ENCODE measurements at regions not wholly inside any gene's neighbourhood (a gene's known extent, or its start where the extent isn't known, plus 50 kb on each side); places are given as distances from the start of the nearest gene placed in this dataset.

- no TSS peak for BruUV-seq (replicated peaks)
- FAIRE-seq = no peak
These were observed 113.3 kb upstream of the PRPS1L1 start for GRCh38 chr7:18140943-18141342.

More at GRCh38 chr7:18140943-18141342, 113.3 kb upstream of the PRPS1L1 start:
- H3K4me3 ChIP-seq (replicated peaks in 1 of 3; ENCODE audit: insufficient read depth in 1 of 3, low read depth in 1 of 3, low read length in 3 of 3) = no peak overlapping the region
- no peaks in the 10 kb centered on the region for H3K36me3 ChIP-seq (ENCODE audit: control insufficient read depth in 2 of 2, extremely low read depth in 1 of 2, insufficient read depth in 2 of 2, low read length in 2 of 2)
- H3K27ac ChIP-seq (ENCODE audit: insufficient read depth, low read depth, low read length) = no peak overlapping the region
- no peak for DNase-seq (ENCODE audit: low read depth, low spot score)
- no peak overlapping the region for H3K4me2 ChIP-seq (ENCODE audit: insufficient read depth, low read length)
- H3K9ac ChIP-seq (replicated peaks; ENCODE audit: extremely low read depth, insufficient read depth, low read length) = no peak overlapping the region
- H2AFZ ChIP-seq (ENCODE audit: low read depth, low read length) = no peak overlapping the region
- TF ChIP-seq GATA2 (IDR thresholded peaks at IDR 0.05; ENCODE audit: insufficient read depth, insufficient read length, low read depth, low read length) (no peak), MYC (IDR thresholded peaks at IDR 0.05; ENCODE audit: low read depth, low read length) (no peak), POLR2A (IDR thresholded peaks at IDR 0.05; ENCODE audit: low read depth, low read length) (no peak), FOS (IDR thresholded peaks at IDR 0.05; ENCODE audit: borderline replicate concordance, insufficient read depth, low read length) (no peak), CTCF (IDR thresholded peaks at IDR 0.05; ENCODE audit: extremely low read depth in 1 of 2, insufficient read depth in 1 of 2, low read depth in 1 of 2, low read length in 2 of 2) (no peak), POLR2AphosphoS5 (IDR thresholded peaks at IDR 0.05; ENCODE audit: insufficient read depth, low read depth, low read length) (no peak), JUN (IDR thresholded peaks at IDR 0.05; ENCODE audit: borderline replicate concordance, insufficient read depth, insufficient read length, low read depth) (no peak), EZH2 (IDR thresholded peaks at IDR 0.05; ENCODE audit: borderline replicate concordance, low read depth, low read length, severe bottlenecking) (no peak)
- TF ChIP-seq, protein P1, sequence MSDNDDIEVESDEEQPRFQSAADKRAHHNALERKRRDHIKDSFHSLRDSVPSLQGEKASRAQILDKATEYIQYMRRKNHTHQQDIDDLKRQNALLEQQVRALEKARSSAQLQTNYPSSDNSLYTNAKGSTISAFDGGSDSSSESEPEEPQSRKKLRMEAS (IDR thresholded peaks at IDR 0.05; ENCODE audit: insufficient read depth, insufficient read length) = no peak
- no peaks in the 10 kb centered on the region for H3K9me3 ChIP-seq (replicated peaks; ENCODE audit: control insufficient read depth, insufficient read depth, low read length)
- CTCF ChIA-PET = interaction anchor here (1.0 kb wide), 1 partner anchor 371 kb away, joined by 5 read pairs; no protein-coding TSS in a partner anchor
- intact Hi-C loops (cut with micrococcal nuclease) = no loop called here
- H3K4me1 ChIP-seq (ENCODE audit: control insufficient read depth, extremely low read depth, insufficient read depth, low read length) = no peaks in the 10 kb centered on the region
- no peaks in the 10 kb centered on the region for H3K9me1 ChIP-seq (replicated peaks; ENCODE audit: control insufficient read depth, extremely low read depth, insufficient read depth, low read length)
- no peaks in the 10 kb centered on the region for H4K20me1 ChIP-seq (replicated peaks; ENCODE audit: control insufficient read depth, extremely low read depth, insufficient read depth, low read length)
- dilution Hi-C loops (cut with MboI; ENCODE audit: extremely low pct_ligation_motif_present, low sequenced_read_pairs) = no loop called here
- H3K27me3 ChIP-seq (ENCODE audit: control insufficient read depth in 2 of 2, insufficient read depth in 2 of 2, low read length in 2 of 2) = no peaks in the 10 kb centered on the region
- no peaks in the 10 kb centered on the region for H3K79me2 ChIP-seq (ENCODE audit: control insufficient read depth, insufficient read depth, low read length)
- POLR2A ChIA-PET = no interaction called here

Measured in endothelial cell of umbilical vein (primary cell).